HG03064 (cell line): ENCODE measurements at regions not wholly inside any gene's neighbourhood (a gene's known extent, or its start where the extent isn't known, plus 50 kb on each side); places are given as distances from the start of the nearest gene placed in this dataset.
"Not testable (repeated sequence)": the region's sequence is repeated elsewhere in the genome, so short reads cannot be mapped to it uniquely, and the experiment has no call there.

Experiments
- ATAC-seq: cut with Tn5 transposase; IDR thresholded peaks from one replicate; pipeline ENCODE4 v1.9.1; 2021; ENCODE audit warnings: low read depth; ENCODE audit not compliant: unreplicated experiment

DNA sequence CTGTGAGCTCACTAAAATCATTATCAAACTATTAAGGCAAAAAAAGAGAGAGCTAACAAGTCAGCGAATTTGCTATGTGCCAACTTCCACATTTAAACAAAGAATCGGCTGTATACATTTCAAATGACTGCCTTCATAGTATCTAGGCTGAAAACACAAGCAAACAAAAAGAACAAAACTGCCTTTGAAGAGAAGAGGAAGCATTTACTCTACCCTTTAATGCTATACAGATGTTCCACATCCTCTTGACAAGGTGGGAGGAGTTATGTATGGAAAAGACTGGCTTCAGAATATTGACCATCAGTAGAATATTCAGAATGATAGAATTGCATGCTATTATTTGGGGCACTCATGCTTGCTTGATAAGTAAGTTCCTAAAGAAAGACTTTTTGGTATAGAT, 741.7 kb downstream of the PLCL1 start:
- no peak for ATAC-seq

DNA sequence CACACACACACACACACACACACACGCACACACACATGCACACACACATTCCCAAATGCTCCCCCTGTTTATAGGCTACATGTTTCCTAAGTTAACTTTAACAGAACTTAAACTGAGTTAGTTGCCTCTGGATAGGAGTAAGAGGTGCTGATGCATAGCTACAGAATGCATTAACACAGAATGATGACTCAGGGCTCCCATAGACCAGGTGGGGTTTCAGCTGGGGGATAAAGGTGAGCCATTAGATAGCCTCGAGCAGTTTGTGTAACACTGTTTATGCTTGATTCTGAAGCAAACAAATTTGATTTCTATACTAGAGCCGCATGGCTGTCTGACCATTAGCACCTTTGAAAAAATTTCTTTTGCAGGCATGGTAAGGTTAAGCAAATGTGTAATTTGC, 741.0 kb downstream of the PLCL1 start:
- no peak for ATAC-seq

DNA sequence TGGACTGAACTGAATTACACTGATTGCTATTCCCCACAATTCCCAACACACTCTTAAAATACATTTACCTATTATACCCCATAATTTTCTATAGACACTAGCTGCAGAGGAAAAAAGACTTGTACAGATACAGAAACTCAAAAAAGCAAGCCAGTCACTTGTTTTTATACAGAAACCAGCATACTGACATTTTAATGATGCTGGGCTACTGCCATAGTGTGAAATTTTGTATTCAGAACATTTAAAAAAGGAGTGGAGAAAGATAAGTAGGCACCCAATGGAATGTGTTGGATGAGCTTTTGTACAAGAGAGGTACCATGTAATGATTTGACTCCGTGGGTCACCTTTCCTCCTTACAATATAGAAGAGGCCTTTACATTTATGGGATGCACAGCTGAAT, 740.1 kb downstream of the PLCL1 start:
- no peak for ATAC-seq

DNA sequence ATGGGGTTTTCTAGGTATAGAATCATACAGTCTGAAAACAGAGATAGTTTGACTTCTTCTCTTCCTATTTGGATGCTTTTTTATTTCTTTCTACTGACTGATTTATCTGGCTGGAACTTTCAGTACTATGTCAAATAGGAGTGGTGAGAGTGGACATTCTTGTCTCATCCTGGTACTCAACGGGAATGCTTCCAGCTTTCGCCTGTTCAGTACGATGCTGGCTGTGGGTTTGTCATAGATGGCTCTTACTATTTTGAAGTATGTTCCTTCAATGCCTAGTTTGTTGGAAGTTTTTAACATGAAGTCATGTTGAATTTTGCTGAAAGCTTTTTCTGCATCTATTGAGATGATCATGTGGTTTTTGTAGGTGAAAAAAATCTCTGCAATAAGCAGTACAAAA, 730.4 kb downstream of the PLCL1 start:
- no peak for ATAC-seq

DNA sequence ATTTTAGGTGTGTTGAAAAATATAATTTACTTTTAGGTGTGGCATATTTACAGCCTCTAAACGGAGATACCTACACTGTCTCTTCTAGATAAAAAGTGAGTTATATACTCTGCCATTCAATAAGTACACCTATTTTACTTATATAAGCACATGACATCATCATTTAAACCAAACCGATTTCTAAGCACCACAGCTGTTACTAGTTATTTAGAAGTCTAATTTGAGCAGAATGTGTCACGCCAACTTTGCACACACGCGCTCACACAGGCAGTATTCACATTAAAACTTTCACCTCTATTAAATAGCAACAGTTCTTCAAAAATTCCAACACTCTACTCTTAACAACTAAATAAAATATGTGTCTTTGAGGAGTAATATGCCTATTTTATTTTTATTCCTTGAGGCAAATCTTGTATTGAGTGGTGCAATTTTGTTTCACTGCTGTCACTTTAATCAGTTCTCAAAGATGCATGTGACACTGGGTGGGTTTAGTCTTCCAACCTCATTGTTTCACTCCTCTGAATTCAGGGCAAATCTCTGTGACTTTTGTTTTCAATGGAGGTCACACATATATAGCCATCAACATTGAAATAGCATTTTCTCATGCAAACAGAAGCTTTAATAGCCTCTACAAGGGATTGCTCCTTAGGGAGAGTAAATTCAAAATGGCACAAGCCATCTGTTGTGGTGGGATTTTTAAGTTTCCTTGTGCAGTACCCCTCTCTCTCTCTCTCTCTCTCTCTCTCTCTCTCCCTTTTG, 721.0 kb downstream of the PLCL1 start:
- ATAC-seq, result no peak

DNA sequence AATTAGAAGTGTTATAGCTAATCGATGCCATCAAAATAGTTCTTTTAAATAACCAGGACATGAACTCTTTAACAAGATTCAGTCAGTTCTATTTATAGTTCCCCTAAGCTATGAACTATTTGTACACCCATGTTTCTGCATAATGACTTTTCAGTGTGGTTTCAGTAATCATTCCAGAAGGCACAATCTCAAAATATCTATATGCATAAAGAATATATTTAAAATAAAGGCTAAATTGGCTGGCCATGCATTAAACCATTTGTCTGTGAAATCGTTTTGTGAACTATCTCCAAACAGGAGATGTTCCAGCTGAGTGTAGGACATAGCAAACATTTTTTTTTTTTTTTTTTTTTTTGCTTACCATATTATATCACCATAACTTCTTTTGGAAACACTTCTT, 719.3 kb downstream of the PLCL1 start:
- ATAC-seq, result no peak

DNA sequence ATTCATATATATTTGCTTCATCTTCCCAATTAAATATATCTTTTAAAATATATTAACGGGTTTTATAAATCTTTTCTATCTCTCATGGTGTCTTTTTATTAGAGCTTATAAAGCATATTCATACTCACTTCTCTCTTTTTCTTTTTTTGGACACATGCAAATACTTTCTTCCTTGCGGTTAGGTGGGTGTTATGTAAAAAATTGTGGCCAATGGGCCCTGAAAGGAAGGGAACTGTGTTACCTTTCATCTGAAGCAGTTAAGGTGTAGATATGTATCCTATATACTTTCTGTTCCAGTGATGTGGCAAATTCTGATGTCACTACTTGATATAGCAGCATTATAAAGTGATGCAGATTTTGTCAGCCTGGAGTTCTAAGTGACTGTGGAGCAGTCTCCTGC, 714.5 kb downstream of the PLCL1 start:
- ATAC-seq, result no peak

DNA sequence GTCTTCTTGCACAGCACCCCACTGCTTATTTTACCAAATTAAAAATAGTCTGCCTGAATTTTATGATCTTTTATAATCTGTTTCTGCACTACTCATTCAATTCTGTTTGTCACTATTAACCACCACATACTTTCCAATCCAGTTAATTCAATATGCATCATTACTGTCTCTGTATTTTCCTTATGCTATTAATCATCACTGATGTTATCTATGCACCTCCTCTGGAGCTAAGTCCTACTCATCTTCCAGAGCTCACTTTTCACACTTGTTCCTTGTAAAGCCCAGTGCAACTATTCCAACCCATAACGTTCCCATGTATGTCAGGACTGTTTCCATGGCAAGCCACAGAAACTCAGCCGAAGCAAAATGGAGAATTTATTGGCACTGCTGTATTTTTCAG, 713.6 kb downstream of the PLCL1 start:
- no peak for ATAC-seq

DNA sequence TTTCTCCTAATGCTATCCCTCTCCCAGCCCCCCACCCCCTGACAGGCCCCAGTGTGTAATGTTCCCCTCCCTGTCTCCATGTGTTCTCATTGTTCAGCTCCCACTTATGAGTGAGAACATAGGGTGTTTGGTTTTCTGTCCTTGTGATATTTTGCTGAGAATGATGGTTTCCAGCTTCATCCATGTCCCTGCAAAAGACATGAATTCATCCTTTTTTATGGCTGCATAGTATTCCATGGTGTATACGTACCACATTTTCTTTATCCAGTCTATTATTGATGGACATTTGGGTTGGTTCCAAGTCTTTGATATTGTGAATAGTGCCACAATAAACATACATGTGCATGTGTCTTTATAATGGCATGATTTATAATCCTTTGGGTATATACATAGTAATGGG, 704.2 kb downstream of the PLCL1 start:
- not testable (repeated sequence) for ATAC-seq

DNA sequence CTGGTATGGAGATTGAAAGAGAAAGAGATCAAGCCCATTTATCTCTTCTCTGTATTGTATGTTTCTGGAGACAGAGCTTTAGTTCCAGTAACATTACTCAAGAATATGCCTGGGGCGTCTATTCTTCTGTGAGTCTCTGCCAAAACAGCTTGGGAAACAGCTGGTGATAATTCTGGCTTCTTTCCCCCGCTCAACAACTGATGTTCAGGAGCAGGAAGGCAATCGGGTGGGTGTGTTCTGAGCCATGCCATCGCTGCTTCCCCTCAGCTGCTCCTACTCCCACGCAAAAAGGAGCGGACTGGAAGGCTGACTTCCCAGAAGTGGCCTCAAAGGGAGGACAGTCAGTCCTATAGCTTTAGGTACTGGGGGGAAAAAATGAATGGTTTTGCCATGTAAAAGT, 695.1 kb downstream of the PLCL1 start:
- no peak for ATAC-seq

DNA sequence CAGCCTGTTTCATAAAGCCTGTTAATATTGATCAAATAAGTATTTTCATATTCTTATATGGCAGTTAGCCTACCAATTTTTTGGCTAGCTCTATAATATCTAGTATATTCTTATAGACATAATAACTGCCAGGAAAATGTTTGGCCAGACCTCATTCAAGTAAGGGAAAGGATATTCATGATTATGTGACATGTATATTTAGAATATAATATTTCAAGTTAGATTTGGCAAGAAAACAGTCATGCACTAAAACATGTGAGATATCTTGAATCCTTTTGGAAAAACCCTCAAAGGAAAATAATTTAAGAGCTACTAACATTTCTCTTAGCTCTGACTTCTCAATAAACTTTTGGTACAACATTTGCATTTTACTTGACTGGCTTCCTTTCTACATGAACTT, 694.1 kb downstream of the PLCL1 start:
- ATAC-seq, result no peak

DNA sequence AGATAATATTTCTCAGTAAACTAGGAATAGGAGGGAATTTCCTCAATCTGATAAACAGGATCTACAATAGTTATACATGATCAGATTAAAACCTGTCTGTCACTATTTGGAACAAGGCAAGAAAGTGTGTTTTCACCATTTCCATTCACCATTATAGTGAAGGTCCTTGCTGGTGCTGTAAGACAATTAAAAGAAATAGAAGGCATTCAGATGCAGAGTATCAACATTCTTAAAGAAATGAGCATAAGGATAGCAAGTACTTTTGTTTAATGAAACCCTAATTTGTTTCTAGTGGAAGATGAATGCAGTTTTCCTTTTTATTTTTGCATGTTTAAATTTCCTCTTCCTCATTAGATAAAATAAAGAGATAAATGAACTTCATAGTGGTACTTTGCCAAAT, 693.7 kb downstream of the PLCL1 start:
- no peak for ATAC-seq

DNA sequence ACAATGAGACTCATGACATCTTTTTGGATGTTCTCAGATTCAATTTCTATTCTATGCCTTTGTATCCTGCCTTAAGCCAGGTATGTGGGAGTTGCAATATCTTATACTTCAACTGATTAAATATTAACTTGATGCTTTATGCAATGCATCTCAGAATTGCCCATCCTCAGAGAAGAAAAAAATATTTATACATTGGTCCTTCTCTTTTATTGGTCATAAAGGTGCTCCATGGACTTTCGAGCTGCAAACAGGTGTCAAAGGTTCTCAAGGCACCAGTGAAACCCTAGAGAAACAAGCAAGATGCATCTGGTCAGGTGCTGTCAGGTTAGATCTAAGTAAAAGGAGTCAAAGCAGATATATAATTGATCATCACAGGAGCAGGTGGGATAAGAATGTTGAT, 690.5 kb downstream of the PLCL1 start:
- no peak for ATAC-seq

DNA sequence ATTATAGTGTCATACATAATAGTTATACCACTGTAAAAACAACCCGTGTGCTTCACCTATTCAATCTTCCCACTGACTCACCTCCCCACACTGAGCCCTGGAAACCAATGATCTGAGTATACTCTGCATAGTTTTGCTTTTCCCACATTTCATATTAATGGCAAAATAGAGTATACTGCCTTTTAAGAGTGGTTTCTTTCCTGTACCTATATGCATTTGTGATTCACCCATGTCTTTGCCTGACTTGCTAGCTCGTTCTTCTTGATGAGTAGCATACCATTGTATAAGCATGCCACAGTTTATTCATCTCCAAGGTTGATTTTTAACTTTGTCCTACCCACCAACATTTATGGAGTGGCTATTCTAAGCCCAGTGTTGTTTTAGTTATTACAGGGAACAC, 686.4 kb downstream of the PLCL1 start:
- no peak for ATAC-seq

DNA sequence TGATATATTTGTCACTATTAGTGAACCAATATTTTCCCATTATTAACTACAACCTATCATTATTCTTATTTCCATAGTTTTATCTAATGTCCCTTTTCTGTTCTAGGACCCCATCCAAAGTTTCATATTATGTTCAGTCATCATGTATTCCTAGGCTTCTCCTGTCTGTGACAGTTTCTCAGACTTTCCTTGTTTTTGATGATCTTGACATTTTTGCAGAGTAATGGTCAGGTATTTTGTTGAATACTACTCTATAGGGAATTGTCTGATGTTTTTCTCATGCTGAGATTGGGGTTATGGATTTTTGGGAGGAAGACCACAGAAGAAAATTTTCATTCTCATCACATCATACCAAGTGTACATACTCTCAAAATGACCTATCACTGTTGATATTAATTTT, 684.6 kb downstream of the PLCL1 start:
- ATAC-seq, result no peak

DNA sequence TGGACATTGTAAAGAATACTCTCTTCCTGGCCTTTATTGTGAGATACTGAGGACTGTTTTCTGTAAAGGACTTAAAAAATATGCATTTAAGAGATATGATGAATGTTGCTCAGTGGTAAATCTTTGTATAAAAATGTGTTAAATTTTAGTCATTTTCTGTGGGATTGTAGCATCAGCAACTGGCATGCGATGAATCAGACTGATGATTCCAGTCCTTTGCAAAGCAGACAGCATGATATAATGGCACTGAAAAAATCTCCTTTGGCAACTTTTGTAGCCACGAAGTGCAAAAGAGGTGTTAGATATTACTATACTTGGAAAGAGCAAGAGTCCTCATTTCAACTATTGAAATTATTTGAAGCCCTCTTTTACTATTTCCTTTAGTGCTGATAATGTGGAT, 678.7 kb downstream of the PLCL1 start:
- ATAC-seq, result no peak

DNA sequence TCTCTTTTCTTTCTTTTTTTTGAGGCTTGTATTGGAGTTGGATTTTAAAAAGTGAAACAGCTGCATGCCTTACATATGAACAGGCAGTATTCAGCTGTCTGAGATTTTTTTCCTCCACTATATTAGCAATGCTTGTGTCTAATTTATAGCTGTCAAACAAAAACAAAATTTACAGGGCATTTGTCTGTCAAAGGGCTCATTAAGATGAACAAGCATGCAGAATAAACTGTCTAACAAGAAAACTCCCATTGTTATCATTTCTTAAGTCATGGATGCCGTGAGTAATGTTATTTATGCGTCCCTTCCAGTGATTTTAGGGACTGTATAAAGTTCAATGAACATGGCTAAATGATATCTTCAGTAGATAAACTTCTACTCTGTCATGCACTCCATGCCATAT, 674.7 kb downstream of the PLCL1 start:
- ATAC-seq, result no peak

DNA sequence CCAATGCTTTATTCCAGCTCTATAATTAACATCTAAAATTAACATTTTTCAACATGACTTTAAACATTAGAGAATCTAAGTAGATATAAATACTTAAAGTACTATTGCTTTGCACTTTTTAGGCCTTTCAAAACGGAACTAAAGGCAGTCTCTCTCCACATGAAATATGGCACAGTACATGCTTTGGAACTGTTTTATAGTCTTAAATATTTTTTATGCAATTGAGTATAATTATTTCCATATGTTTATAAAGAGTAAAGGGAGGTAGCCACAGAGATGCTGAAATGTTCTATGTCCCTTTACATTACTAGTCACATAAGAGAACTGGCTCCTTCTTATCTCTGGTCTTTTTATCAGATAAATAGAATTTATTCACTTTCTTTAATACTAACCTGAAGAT, 674.0 kb downstream of the PLCL1 start:
- no peak for ATAC-seq

DNA sequence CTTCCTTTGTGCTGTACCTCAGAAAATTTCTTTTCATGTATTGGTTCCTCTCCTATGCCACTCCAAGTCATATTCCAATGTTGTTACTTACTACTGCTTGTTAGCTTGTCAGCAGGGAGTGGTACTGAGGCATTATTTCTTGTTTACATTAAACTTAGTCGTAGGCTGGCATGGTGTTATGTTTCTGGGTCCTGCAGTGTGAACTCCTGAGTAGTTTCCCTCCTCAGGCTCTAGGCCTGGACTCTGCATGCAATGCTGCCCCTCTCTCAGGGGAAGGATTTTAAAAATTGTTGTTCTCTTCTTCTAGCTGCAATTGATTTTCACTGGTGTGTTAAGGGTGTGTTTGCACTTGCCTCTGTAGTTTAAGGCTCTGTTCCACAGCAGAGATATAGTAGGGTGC, 671.6 kb downstream of the PLCL1 start:
- no peak for ATAC-seq

DNA sequence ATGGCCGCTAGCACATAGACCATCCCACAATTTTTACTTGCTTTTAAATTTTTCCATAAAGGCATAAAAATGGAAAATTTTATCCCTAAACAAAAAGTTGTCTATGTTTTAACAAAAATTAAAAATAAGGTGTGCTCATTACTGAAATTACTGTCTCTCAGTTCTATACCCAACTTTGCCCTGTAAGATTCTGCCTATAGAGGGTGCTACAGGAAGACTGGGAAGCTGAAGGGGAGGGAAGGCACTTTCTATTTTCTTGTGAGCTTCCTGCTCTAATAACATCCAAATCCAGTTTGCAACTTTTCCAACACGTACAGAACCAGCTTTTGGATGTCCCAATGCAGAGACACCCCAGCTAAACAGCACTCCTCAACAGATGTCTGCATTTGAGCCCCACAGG, 666.9 kb downstream of the PLCL1 start:
- no peak for ATAC-seq

DNA sequence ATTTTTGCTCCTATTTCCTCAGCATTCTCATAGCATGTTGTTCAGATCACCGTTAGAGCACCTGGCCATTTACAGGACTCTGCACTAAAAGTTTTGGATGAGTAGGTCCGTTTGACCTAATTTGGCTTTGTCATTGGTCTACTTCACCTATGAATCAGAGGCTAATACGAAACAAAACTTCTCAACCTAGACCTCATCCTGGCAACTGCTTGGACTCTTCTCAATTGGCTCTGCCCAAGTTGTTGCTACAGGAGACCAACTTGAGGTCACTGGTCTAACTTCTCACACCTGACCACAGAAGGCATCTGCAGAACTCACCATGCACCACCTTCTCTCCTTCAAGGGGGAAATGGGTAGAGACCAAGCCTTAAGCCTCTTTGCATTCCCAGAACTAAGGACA, 663.7 kb downstream of the PLCL1 start:
- ATAC-seq, result no peak

DNA sequence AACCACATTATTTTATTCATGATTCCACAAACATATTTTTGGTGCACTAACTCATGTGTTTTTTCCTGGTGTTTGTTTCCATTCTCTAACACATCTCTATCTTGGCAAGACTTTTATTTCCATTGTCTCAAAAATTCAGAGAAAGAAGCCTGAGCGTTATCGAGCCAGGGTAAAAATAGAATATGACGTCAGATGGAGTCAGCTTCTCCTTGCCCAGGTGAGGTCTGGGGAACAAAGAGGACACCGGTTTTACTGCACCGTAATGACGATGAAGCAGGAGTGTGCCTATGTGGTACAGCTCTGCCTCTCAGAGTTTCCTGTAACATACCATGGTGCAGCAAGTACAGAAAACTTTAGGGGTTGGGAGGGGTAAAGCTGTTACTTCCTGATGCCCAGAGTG, 661.6 kb downstream of the PLCL1 start:
- no peak for ATAC-seq

DNA sequence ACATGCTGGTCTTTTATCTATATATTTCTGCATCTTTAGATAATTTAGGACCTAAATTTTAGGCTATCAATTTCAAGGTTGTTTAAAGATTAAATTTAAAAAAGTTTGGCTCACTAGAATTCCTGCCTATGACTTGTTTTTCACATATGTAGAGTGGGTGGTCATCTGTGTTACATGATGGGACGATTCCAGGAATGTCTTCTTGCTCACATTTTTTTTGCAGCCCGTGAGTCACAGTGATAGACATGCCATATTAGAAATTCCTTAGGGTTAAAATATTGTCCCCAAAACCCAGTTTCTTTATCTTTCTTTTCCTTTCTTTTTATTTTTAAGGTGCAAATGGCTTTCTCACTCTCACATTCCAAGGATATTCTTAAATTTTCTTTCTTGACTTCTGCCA, 652.0 kb downstream of the PLCL1 start:
- no peak for ATAC-seq
